ENCODE measurements at regions not wholly inside any gene's neighbourhood (a gene's known extent, or its start where the extent isn't known, plus 50 kb on each side); places are given as distances from the start of the nearest gene placed in this dataset.

- DNase-seq: peak; percentile 23
Observed at GRCh38 chr21:38159355-38159754, 97.4 kb upstream of the KCNJ15 start.

DNA sequence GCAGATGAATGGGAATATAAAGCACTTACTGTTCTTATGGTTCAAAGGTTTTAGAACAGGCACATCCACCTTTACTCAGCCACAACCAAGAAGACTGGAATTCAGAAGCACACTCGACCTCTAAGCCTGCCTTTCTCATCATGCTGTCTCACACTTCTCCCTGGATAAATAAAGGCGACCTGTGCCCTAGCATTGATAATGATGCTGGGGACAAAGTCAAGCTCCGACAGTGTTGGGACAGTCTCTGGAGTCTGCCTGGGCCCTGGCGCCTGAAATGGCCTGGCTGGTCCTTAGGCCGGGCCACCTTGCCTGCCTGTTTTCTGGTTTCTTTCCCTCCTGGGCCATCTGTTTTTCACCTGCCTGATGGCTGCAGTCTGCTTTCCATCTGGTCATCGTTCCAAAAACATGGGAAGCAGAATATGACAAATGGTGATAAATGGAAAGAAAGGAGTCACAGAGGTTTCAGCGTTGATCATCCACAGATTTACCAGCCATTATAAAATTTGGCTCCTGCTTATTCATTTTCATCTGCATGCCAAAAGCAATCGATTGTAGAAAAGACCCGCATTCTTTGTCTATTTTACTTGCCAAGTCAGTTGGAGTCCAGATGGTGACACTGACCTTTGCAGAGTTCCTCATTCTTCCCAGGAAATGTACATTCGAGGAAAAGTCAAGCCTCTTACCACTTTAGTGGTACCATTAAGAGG lies 91.2 kb upstream of the KCNJ15 start:
- no peak for DNase-seq

GRCh38 chr21:38166173-38166535 lies 90.6 kb upstream of the KCNJ15 start:
- no peak for DNase-seq

DNA sequence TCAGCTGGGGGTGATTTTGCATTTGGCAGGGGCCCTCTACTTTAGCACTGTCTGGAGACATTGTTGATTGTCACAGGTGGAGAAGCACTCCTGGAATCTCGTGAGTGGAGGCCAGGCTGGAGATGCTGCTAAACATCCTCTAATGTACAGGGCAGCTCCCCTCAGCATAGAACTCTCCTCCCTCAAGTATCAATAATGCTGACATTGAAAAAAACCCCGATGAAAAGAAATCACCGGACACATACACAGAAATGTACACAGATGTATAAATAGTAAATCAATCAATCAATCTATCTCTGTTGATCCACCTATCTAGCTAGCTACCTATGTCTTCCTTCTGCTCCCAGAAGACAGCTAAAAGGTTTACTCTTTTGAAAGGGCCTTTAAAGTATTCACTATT lies 89.4 kb upstream of the KCNJ15 start:
- no peak for DNase-seq

DNA sequence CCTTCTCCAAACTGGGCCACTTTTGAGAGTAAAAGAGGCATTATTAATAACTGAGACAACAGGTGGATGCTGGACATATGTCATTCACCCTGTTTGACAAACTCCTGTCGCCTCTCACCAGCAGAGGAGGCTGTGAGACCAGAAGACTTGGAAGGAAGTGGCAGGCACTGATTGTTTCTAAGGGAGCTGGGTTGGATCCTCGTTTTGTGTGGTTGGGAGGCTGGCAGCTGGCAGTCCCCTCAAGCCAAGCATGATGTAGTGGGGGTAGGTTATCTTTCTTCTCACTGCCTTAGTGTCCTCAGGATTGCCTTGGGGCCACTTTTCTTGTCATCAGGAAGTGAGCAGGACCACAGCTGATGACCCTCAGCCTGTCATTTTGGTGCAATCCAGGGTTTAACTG lies 86.5 kb upstream of the KCNJ15 start:
- DNase-seq: no peak

GRCh38 chr21:38170704-38171682 lies 85.8 kb upstream of the KCNJ15 start:
- no peak for DNase-seq

DNA sequence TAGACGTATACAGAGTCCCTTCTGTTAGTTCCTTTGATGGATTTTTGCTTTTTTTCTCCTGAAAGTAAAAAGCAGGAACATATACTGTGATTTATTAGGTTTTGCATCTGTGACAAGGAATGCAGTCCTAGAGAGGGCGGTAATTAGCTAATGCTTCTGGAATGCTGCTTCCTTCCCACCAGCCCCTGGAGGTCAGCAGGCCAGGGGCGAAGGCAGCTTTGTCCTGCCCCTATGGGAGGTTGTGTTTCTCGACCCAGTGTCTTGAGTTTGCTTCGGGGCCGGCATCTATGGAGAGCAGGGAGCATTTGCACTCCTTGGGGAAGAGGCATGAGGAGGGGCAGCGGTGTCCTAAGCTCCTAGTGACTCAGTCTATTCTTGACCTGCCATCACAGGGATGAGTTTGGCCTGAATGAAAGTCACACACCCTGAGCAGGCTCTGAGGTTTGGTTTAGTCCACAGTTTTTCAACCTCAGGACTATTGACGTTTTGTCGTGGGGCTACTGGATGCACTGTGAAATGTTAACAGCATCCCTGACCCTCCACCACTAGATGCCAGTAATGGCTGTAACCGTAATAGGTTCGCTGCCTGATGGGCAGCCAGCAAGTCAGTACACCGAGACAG lies 85.0 kb upstream of the KCNJ15 start:
- no peak for DNase-seq

- DNase-seq: no peak
Observed at GRCh38 chr21:38173276-38174035, 83.3 kb upstream of the KCNJ15 start.

DNA sequence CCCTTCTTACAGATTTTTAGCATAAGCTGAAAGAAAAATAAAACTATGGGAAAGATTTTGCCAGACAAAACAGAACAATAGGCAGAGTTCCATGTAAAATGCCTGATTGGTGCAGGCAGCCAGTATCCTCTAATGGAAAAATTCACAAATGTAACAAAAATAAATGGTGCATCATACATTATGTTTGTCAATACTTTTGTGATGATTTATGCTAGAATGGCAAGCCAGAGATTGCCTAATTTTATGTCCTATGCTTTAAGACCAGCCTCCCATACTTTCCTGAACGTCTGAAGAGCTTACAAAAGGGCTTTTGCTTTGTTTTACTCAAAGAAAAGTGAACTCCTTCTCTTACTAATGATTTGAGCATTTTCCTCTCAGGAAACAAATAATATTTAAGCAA lies 81.5 kb upstream of the KCNJ15 start:
- no peak for DNase-seq

DNA sequence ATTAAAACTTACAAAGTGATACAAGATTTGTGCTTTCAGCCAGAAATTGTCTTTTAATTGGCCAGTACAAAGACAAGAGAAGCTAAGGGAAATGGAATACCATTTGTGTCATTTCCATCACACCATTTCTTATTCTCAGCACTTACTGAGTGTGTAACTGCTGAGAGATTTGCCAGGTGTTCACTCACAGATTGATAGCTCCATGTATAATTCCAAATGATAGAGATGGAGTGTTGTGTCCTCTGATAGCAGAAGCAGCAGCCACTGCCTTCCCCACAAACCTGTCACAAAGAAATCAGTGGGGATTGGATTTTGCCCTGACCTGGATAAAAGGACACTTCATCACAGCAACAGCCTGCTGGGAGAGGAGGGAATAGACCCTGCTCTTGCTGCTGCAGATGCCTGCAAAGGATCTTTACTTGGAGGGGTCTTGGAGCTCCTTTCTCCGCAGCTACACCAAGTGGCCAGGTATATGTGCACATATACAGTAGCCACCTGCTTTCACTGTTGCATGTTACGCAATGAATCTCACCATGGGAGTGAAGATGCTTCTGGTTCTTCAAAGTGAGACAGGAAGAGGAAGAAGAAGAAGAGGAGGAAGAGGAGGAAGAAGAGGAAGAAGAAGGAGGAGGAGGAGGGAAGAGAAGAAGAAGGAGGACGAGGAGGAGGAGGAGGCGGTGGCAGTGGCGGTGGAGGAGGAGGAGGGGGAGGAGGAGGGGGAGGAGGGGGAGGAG lies 78.7 kb upstream of the KCNJ15 start:
- no peak for DNase-seq

DNA sequence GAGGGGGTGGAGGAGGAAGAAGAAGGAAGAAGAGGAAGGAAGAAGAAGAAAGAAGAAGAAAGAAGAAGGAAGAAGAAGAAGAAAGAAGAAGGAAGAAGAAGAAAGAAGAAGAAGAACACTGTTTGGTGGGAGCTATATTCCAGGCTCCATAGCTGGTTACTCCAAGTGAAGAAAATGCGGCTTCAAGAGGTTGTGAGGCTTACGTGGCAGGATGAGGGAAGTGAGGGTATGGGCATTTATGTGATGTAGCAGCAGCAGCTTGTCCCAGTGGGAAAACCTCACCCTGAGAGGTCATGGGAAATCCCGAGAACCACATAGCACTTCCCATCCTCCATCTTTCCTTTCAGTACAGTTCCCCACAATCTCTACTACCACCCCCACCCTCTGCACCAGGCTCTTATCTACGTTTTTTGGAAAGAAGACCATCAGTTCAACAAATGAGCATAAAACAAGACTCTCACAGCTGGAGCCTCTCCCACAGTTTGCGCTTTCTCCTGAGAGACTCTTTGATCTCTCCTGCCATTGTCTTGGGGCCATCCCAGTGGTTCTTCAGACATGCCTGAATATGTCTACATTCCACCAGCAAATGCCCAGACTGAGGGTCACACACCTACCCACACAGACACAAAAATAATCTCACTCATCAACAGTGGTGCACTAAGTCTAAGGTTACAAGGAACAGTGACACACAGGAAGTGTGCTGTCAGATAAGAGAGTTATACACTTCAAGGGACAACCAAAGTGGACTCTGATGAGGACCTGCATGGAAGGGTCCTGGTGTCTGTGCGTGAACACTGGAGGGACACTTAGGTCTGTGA lies 77.9 kb upstream of the KCNJ15 start:
- DNase-seq: no peak

- no peak for DNase-seq
Observed at GRCh38 chr21:38179511-38179910, 77.3 kb upstream of the KCNJ15 start.

- DNase-seq: no peak
Observed at GRCh38 chr21:38181096-38181495, 75.7 kb upstream of the KCNJ15 start.

DNA sequence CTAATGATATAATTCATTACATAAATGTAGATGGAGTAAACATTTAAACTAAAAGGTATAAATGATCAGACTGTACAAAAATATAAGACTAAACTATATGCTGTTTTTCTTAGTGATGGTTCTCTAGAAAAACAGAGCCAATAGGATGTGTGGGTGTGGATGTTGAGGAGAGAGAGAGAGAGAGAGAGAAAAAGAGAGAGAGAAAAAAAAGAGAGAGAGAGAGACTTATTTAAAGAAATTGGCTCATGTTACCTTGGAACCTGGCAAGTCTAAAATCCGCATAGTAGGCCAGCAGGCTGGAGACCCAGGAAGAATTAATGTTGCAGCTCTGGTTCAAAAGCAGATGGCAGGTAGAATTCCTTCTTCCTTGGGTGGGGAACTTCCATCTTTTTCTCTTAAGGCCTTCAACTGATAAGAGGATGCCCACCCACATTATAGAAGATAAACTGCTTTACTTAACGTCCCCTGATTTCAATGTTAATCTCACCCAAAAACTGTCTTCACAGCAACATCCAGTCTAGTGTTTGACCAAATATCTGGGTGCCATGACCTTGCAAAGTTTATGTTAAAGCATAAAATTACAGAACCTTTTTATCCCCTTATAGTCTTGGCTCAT lies 74.3 kb upstream of the KCNJ15 start:
- DNase-seq: no peak

GRCh38 chr21:38183961-38184360 lies 72.8 kb upstream of the KCNJ15 start:
- no peak for DNase-seq

- no peak for DNase-seq
Observed at GRCh38 chr21:38186661-38187270, 70.0 kb upstream of the KCNJ15 start.

DNA sequence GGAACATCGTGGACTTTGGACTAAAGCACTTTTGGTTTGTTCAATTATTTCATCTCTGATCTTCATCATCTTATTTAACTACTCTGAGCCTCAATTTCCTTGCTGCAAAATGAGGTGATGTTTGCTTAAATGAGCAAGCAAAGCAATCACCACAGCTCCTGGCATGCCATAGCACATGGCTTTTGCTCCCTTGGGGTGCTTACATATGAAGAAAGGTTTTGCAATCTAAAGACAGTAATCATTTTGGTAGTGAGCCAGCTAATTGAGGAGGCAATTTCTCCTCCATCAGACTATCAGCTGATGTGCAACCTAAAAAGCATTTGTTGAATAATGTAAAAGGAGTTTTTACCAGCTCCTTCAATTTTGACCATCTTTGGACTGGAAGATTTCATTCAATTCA lies 68.8 kb upstream of the KCNJ15 start:
- no peak for DNase-seq

DNA sequence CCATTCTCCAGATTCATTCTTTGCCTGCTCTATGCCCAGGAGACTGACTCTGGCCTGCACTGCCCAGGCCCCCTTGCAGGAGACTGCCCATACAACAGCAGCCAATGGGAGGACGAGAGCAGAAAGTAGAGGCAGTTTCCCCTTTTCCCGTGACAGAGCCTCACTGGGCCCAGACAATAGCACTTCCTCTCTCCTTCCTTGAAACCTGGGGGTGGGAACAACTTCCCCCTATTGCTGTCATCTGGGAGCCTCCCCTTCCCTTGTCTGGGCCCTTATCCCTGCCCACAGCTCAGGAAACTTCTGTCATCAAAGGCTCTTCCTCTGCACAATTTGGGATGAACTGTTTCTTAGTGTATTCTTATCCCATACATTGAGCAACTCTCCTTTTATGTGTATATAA lies 60.8 kb upstream of the KCNJ15 start:
- no peak for DNase-seq

GRCh38 chr21:38202811-38203210 lies 54.0 kb upstream of the KCNJ15 start:
- no peak for DNase-seq

GRCh38 chr21:38203229-38203628 lies 53.6 kb upstream of the KCNJ15 start:
- DNase-seq: no peak
